Stromal cell of bone marrow (primary cell): ENCODE measurements at regions not wholly inside any gene's neighbourhood (a gene's known extent, or its start where the extent isn't known, plus 50 kb on each side); places are given as distances from the start of the nearest gene placed in this dataset.

Experiments
- DNase-seq: peaks from one replicate; pipeline ENCODE4 v3.0.0-alpha.2; 2012; ENCODE audit warnings: low read depth

- DNase-seq: peak; percentile 5
Measured at GRCh38 chr10:125340903-125341302, 180.5 kb upstream of the CTBP2 start.

- DNase-seq: no peak
Measured at GRCh38 chr10:125337510-125337909, 177.1 kb upstream of the CTBP2 start.

- no peak for DNase-seq
Measured at GRCh38 chr10:125334545-125334944, 174.2 kb upstream of the CTBP2 start.

- no peak for DNase-seq
Measured at GRCh38 chr10:125333769-125334168, 173.4 kb upstream of the CTBP2 start.

GRCh38 chr10:125333209-125333591, 172.8 kb upstream of the CTBP2 start:
- peak; percentile 41 for DNase-seq

- no peak for DNase-seq
Measured at GRCh38 chr10:125332548-125333208, 172.3 kb upstream of the CTBP2 start.

GRCh38 chr10:125331056-125331455, 170.7 kb upstream of the CTBP2 start:
- DNase-seq: no peak

GRCh38 chr10:125329056-125329455, 168.7 kb upstream of the CTBP2 start:
- DNase-seq: no peak

- DNase-seq: no peak
Measured at GRCh38 chr10:125325326-125325725, 165.0 kb upstream of the CTBP2 start.

GRCh38 chr10:125316436-125316835, 156.1 kb upstream of the CTBP2 start:
- DNase-seq: no peak

- DNase-seq: no peak
Measured at GRCh38 chr10:125300937-125301336, 140.6 kb upstream of the CTBP2 start.

GRCh38 chr10:125299461-125299860, 139.1 kb upstream of the CTBP2 start:
- no peak for DNase-seq

- DNase-seq: no peak
Measured at GRCh38 chr10:125296598-125296997, 136.2 kb upstream of the CTBP2 start.

- no peak for DNase-seq
Measured at GRCh38 chr10:125294109-125294508, 133.7 kb upstream of the CTBP2 start.

GRCh38 chr10:125291836-125292235, 131.5 kb upstream of the CTBP2 start:
- DNase-seq: no peak

GRCh38 chr10:125289461-125289860, 129.1 kb upstream of the CTBP2 start:
- DNase-seq: no peak

- DNase-seq: no peak
Measured at GRCh38 chr10:125284875-125285597, 124.7 kb upstream of the CTBP2 start.

GRCh38 chr10:125283836-125284614, 123.7 kb upstream of the CTBP2 start:
- DNase-seq: no peak

- no peak for DNase-seq
Measured at GRCh38 chr10:125283191-125283835, 123.0 kb upstream of the CTBP2 start.

- DNase-seq: no peak
Measured at GRCh38 chr10:125281091-125281490, 120.7 kb upstream of the CTBP2 start.

GRCh38 chr10:125276133-125276532, 115.8 kb upstream of the CTBP2 start:
- no peak for DNase-seq

GRCh38 chr10:125274961-125275360, 114.6 kb upstream of the CTBP2 start:
- no peak for DNase-seq

- DNase-seq: no peak
Measured at GRCh38 chr10:125273023-125273422, 112.7 kb upstream of the CTBP2 start.
